Adrenal gland (tissue), 9 donors: ENCODE measurements at regions not wholly inside any gene's neighbourhood (a gene's known extent, or its start where the extent isn't known, plus 50 kb on each side); places are given as distances from the start of the nearest gene placed in this dataset.
A peak's percentile ranks its signal among the peaks of the same experiment; 100 is the strongest.

Experiments used
- DNase-seq, 7 donors: peaks; one replicate each; pipeline ENCODE4 v3.0.0-alpha.2; 2019 to 2020
- H3K27ac ChIP-seq, 5 donors: fragments of 200-600 bp; sonication (generic) in 4 of 5; 1 replicate in 3 of 5; 2 replicates in 2 of 5; pipeline versions ENCODE4 v1.5.1 to v1.8.0; 2016 to 2020; ENCODE audit warnings: mild to moderate bottlenecking in 1 of 5
- H3K27me3 ChIP-seq: fragments of 200-600 bp; 2 replicates; pipeline ENCODE4 v1.8.0; 2021
- H3K36me3 ChIP-seq, 2 donors: fragments of 200-600 bp; replicated peaks in 1 of 2; 1 replicate in 1 of 2; 2 replicates in 1 of 2; pipeline versions ENCODE4 v1.5.1 to v1.8.0; 2018 to 2022
- H3K4me1 ChIP-seq, 2 donors: fragments of 200-600 bp; replicated peaks in 1 of 2; 1 replicate in 1 of 2; 2 replicates in 1 of 2; pipeline versions ENCODE4 v1.5.1 to v1.8.0; 2018 to 2021
- H3K4me3 ChIP-seq, 4 donors: fragments of 200-600 bp; sonication (generic) in 3 of 4; one replicate each; pipeline ENCODE4 v1.5.1; 2016 to 2018
- H3K9me3 ChIP-seq, 3 donors: fragments of 200-600 bp; sonication (generic) in 1 of 3; replicated peaks in 1 of 3; 1 replicate in 2 of 3; 2 replicates in 1 of 3; pipeline versions ENCODE4 v1.5.1 to v1.8.0; 2016 to 2021
- CTCF ChIP-seq, 6 experiments: fragments of 450-650 bp in 4 of 6; fragments of 200-600 bp in 2 of 6; sonication (generic) in 1 of 6; IDR thresholded peaks; 1 replicate in 5 of 6; 2 replicates in 1 of 6; pipeline versions ENCODE4 v1.5.1 to v1.8.0; 2016 to 2021; ENCODE audit warnings: antibody characterized with exemption in 6 of 6, mild to moderate bottlenecking in 2 of 6, moderate library complexity in 1 of 6
- POLR2A ChIP-seq, 2 donors: fragments of 450-650 bp; IDR thresholded peaks; one replicate each; pipeline ENCODE4 v1.6.1; 2017; ENCODE audit warnings: antibody characterized with exemption in 2 of 2, mild to moderate bottlenecking in 2 of 2, moderate library complexity in 1 of 2
- WGBS, 4 donors: extraction: QIAGEN DNeasy Blood & Tissue Kit in 2 of 4; methylation state at CpG; one replicate each; pipeline versions ENCODE4 v1.1.5 to v1.1.7; 2013 to 2017; 5-methylcytosine and 5-hydroxymethylcytosine counted together
- intact Hi-C, 2 donors: fragments of 100-400 bp; cut with DNase I; formaldehyde crosslinking; loops; one replicate each; pipeline versions ENCODE4 v1.14.1 to v1.15.0; 2022 to 2023
- donor health status: healthy with polysubstance abuse.
- donor health status: Bipolar disorder and iron deficiency.
- donor health status: DM: yes; HTN: yes; CAD: no.
- donor health status: DM: no; HTN: no; CAD: no.
- donor health status: DM: no; HTN: no; CAD: no.

GRCh38 chr15:29342201-29342600 is 72.6 kb upstream of the NSMCE3 start:
- 77 to 84% (median 82%) methylated on average over 8 of the region's 8 CpGs for WGBS, 4 donors
- TF ChIP-seq POLR2A (IDR thresholded peaks at IDR 0.05) (no peak), CTCF (IDR thresholded peaks at IDR 0.05) (no peak)
- DNase-seq, result no peak
- intact Hi-C loops, result no loop called here
- Histone ChIP-seq H3K27me3 (no peaks in the 10 kb centered on the region), H3K9me3 (no peaks in the 10 kb centered on the region), H3K27ac (no peak overlapping the region), H3K4me3 (no peak overlapping the region), H3K36me3 (no peaks in the 10 kb centered on the region), H3K4me1 (no peaks in the 10 kb centered on the region)

- peak in 2 of 7 donors; percentile 14 to 17 for DNase-seq
- TF ChIP-seq POLR2A (IDR thresholded peaks at IDR 0.05) (no peak), CTCF (IDR thresholded peaks at IDR 0.05) (no peak)
- 55 to 67% (median 63%) methylated on average over 6 of the region's 6 CpGs for WGBS, 4 donors
- intact Hi-C loops, result loop anchor here in 1 of 2 donors (10.0 kb wide), 1 partner anchor 63 kb away; no protein-coding TSS in a partner anchor
- Histone ChIP-seq H3K4me3 (no peak overlapping the region), H3K4me1 (no peaks in the 10 kb centered on the region), H3K27me3 (no peaks in the 10 kb centered on the region), H3K27ac (no peak overlapping the region), H3K36me3 (no peaks in the 10 kb centered on the region), H3K9me3 (no peaks in the 10 kb centered on the region)
Observed at GRCh38 chr15:29337156-29337959, 67.7 kb upstream of the NSMCE3 start.

GRCh38 chr15:29334544-29334943 is 64.9 kb upstream of the NSMCE3 start:
- intact Hi-C loops, result loop anchor here in 1 of 2 donors (10.0 kb wide), 1 partner anchor 60 kb away; no protein-coding TSS in a partner anchor

DNA sequence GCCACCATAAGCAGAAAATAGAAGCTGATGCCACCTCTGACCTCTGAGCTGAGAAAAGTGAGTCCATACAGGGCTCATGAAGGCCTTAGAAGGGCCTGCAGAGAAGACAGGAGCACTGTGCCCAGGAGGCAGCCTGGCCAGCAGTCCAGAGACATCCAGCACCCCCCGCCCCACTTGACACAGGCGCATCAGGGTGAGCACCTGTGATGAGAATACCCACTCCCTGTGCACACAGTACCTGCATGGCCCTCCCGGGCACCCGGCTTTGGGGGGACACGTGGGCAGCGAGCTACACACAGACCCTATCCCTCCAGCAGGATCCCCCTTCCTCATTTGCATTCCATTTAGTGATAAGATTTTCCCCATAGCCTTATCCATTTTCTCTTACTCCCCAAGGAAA is 63.6 kb upstream of the NSMCE3 start:
- TF ChIP-seq POLR2A (IDR thresholded peaks at IDR 0.05), result no peak
- no peak for TF ChIP-seq CTCF (IDR thresholded peaks at IDR 0.05)
- DNase-seq, result no peak

More at GRCh38 chr15:29334544-29334943, 64.9 kb upstream of the NSMCE3 start:
- DNase-seq, result no peak
- Histone ChIP-seq H3K9me3 (no peaks in the 10 kb centered on the region), H3K4me3 (no peak overlapping the region), H3K4me1 (no peaks in the 10 kb centered on the region), H3K27me3 (no peaks in the 10 kb centered on the region), H3K27ac (no peak overlapping the region), H3K36me3 (no peaks in the 10 kb centered on the region)
- WGBS, 4 donors, result 74 to 88% (median 79%) methylated on average over 9 of the region's 9 CpGs
- TF ChIP-seq CTCF (IDR thresholded peaks at IDR 0.05), result no peak
- no peak for TF ChIP-seq POLR2A (IDR thresholded peaks at IDR 0.05)

More for the DNA sequence above, 63.6 kb upstream of the NSMCE3 start:
- 72 to 83% (median 79%) methylated on average over 6 of the region's 6 CpGs for WGBS, 4 donors
- no peaks in the 10 kb centered on the region for H3K27me3 ChIP-seq
- no peaks in the 10 kb centered on the region for H3K9me3 ChIP-seq
- H3K4me3 ChIP-seq, result no peak overlapping the region
- H3K4me1 ChIP-seq, result no peaks in the 10 kb centered on the region
- intact Hi-C loops, result loop anchor here in 1 of 2 donors (10.0 kb wide), 1 partner anchor 58 kb away; no protein-coding TSS in a partner anchor
- no peaks in the 10 kb centered on the region for H3K36me3 ChIP-seq
- H3K27ac ChIP-seq, result no peak overlapping the region
